Lower leg skin (tissue), 3 donors: ENCODE measurements at regions not wholly inside any gene's neighbourhood (a gene's known extent, or its start where the extent isn't known, plus 50 kb on each side); places are given as distances from the start of the nearest gene placed in this dataset.

Source experiments
- POLR2A ChIP-seq, 2 donors: fragments of 450-650 bp; IDR thresholded peaks; one replicate each; pipeline ENCODE4 v1.6.1; 2016 to 2017; ENCODE audit warnings: antibody characterized with exemption in 2 of 2, mild to moderate bottlenecking in 1 of 2, moderate library complexity in 1 of 2
- TF ChIP-seq, protein P1 (sequence below), 3 donors: fragments of 450-650 bp; IDR thresholded peaks; one replicate each; pipeline ENCODE4 v1.5.1; 2016; ENCODE audit warnings: antibody characterized with exemption in 3 of 3, mild to moderate bottlenecking in 3 of 3, moderate library complexity in 2 of 3

DNA sequence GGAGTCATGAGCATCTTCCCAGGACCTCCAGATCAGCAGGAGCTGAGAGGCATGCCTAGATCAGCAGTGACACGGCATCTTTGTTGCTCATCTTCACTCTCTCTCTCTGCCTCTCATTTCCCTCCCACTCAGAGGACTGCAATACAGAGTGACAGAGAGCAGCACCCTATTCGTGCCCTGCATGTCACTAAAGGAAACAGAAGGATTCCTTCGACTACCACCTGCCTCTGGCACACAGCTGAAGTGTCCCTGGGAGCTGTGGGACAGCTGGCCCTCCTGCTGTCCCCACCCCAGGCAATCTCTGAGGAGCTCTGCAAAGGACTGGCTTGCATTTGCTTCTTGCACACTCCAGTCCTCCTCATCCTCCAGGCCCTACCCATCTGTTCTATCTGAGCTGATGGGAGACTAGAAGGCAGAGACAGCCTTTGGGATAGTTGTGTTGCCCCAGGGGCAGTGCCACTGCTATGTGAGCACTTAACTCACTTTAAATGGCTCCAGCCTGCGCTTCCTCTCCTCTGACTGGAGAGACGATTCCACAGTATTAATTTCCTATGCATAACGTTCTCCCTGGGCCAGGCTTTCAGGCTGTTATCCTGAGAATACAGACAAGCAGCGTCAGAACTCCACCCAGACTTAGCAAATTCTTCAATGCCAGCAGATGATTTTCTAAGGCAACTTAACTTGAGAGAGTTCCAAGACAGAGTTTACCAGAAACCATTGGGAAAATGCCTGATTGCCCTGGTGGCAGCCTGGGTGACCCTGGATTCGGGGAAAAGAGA is 167.6 kb upstream of the MAP1B start:
- TF ChIP-seq, protein P1, sequence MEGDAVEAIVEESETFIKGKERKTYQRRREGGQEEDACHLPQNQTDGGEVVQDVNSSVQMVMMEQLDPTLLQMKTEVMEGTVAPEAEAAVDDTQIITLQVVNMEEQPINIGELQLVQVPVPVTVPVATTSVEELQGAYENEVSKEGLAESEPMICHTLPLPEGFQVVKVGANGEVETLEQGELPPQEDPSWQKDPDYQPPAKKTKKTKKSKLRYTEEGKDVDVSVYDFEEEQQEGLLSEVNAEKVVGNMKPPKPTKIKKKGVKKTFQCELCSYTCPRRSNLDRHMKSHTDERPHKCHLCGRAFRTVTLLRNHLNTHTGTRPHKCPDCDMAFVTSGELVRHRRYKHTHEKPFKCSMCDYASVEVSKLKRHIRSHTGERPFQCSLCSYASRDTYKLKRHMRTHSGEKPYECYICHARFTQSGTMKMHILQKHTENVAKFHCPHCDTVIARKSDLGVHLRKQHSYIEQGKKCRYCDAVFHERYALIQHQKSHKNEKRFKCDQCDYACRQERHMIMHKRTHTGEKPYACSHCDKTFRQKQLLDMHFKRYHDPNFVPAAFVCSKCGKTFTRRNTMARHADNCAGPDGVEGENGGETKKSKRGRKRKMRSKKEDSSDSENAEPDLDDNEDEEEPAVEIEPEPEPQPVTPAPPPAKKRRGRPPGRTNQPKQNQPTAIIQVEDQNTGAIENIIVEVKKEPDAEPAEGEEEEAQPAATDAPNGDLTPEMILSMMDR (IDR thresholded peaks at IDR 0.05): no peak
- TF ChIP-seq POLR2A (IDR thresholded peaks at IDR 0.05): no peak
